ENCODE measurements at regions not wholly inside any gene's neighbourhood (a gene's known extent, or its start where the extent isn't known, plus 50 kb on each side); places are given as distances from the start of the nearest gene placed in this dataset.

DNA sequence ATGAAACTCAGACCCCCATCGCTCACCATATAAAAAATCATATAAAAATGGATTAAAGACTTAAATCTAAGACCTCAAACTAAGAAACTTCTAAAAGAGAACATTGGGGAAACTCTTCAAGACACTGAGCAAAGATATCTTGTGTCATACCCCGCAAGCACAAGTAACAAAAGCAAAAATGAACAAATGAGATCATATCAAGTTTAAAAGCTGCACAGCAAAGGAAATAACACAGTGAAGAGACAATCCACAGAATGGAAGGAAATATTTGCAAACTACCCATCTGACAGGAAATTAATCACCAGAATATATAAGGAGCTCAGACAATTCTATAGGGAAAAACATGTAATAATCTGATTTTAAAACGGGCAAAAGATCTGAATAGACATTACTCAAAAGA is 808.3 kb downstream of the LIG4 start:
- H3K9ac ChIP-seq (ENCODE audit: low read length): no peak overlapping the region
- ChIA-PET CTCF (no interaction called here), POLR2A (ENCODE audit: unreplicated experiment) (no interaction called here)
- no peaks in the 10 kb centered on the region for H3K4me1 ChIP-seq (ENCODE audit: insufficient read depth, low read length)
- H3K27me3 ChIP-seq (ENCODE audit: low read length): no peaks in the 10 kb centered on the region
- H3K9me3 ChIP-seq (ENCODE audit: low read length): no peaks in the 10 kb centered on the region
- no peak for DNase-seq
- H4K20me1 ChIP-seq (ENCODE audit: low read length): no peaks in the 10 kb centered on the region
- intact Hi-C loops (cut with micrococcal nuclease): no loop called here
- H3K4me2 ChIP-seq (ENCODE audit: low read length): no peak overlapping the region
- no TSS peak for BruUV-seq (replicated peaks)
- H3K79me2 ChIP-seq (ENCODE audit: low read length): no peaks in the 10 kb centered on the region
- H3K9me2 ChIP-seq (replicated peaks; ENCODE audit: low read length): no peaks in the 10 kb centered on the region
- no peaks in the 10 kb centered on the region for H3K36me3 ChIP-seq (ENCODE audit: low read depth, low read length)
- no peak for ATAC-seq
- H2AFZ ChIP-seq (ENCODE audit: low read length): no peak overlapping the region
- H3F3A ChIP-seq (ENCODE audit: low read length, unreplicated experiment): no peaks in the 10 kb centered on the region
- TF ChIP-seq, protein P1, sequence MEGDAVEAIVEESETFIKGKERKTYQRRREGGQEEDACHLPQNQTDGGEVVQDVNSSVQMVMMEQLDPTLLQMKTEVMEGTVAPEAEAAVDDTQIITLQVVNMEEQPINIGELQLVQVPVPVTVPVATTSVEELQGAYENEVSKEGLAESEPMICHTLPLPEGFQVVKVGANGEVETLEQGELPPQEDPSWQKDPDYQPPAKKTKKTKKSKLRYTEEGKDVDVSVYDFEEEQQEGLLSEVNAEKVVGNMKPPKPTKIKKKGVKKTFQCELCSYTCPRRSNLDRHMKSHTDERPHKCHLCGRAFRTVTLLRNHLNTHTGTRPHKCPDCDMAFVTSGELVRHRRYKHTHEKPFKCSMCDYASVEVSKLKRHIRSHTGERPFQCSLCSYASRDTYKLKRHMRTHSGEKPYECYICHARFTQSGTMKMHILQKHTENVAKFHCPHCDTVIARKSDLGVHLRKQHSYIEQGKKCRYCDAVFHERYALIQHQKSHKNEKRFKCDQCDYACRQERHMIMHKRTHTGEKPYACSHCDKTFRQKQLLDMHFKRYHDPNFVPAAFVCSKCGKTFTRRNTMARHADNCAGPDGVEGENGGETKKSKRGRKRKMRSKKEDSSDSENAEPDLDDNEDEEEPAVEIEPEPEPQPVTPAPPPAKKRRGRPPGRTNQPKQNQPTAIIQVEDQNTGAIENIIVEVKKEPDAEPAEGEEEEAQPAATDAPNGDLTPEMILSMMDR (conservative IDR thresholded peaks at IDR 0.05; ENCODE audit: low read depth, low read length): no peak
- TF ChIP-seq EZH2phosphoT487 (IDR thresholded peaks at IDR 0.05; ENCODE audit: borderline replicate concordance, low read length) (no peak), EZH2 (IDR thresholded peaks at IDR 0.05; ENCODE audit: low read length, unreplicated experiment) (no peak)
- no peak overlapping the region for H3K27ac ChIP-seq (ENCODE audit: low read length)
- no peak overlapping the region for H3K4me3 ChIP-seq (ENCODE audit: low read length)

DNA sequence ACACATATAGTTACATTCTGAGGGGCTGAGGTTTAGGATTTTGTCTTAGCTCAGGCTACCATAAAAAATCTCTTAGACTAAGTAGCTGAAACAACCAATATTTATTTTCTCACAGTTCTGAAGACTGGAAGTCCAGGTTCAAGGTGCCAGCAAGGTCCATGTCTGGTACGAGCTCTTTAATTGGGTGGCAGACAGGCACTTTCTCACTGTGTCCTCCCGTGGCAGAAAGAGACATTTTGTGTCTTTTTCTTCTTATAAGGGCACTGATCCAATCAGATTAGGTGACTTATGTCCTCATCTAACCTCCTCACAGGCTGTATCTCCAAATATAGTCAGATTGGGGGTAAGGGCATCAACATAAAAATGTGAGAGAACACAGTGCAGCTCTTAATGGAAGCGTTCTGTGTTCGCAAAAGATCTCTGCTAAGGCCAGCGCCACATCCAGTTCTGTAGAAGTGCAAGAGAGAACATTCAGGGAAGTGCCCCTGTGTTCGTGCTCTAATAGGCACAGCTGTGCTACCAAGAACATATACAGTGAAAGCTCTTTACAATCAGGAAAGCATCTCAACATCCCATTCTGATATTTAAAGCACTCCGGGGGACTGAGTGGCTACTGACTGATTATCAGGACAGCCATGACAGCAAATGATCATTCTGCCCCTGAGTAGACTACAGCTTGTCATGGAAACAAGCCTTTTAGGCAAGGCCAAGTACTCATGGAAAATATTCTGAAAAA is 819.2 kb downstream of the LIG4 start:
- TF ChIP-seq, protein P1 (conservative IDR thresholded peaks at IDR 0.05; ENCODE audit: low read depth, low read length): no peak
- TF ChIP-seq EZH2phosphoT487 (IDR thresholded peaks at IDR 0.05; ENCODE audit: borderline replicate concordance, low read length) (no peak), EZH2 (IDR thresholded peaks at IDR 0.05; ENCODE audit: low read length, unreplicated experiment) (no peak)
- ChIA-PET POLR2A (ENCODE audit: unreplicated experiment) (no interaction called here), CTCF (no interaction called here)
- Histone ChIP-seq H3K4me1 (ENCODE audit: insufficient read depth, low read length) (no peaks in the 10 kb centered on the region), H3K9me2 (replicated peaks; ENCODE audit: low read length) (no peaks in the 10 kb centered on the region), H3K9ac (ENCODE audit: low read length) (no peak overlapping the region), H4K20me1 (ENCODE audit: low read length) (no peaks in the 10 kb centered on the region), H3K27me3 (ENCODE audit: low read length) (no peaks in the 10 kb centered on the region), H3K9me3 (ENCODE audit: low read length) (no peaks in the 10 kb centered on the region), H2AFZ (ENCODE audit: low read length) (no peak overlapping the region), H3K27ac (ENCODE audit: low read length) (no peak overlapping the region), H3K36me3 (ENCODE audit: low read depth, low read length) (no peaks in the 10 kb centered on the region), H3F3A (ENCODE audit: low read length, unreplicated experiment) (no peaks in the 10 kb centered on the region), H3K4me3 (ENCODE audit: low read length) (no peak overlapping the region), H3K4me2 (ENCODE audit: low read length) (no peak overlapping the region), H3K79me2 (ENCODE audit: low read length) (no peaks in the 10 kb centered on the region)
- no peak for ATAC-seq
- no TSS peak for BruUV-seq (replicated peaks)
- no peak for DNase-seq
- intact Hi-C loops (cut with micrococcal nuclease): no loop called here

DNA sequence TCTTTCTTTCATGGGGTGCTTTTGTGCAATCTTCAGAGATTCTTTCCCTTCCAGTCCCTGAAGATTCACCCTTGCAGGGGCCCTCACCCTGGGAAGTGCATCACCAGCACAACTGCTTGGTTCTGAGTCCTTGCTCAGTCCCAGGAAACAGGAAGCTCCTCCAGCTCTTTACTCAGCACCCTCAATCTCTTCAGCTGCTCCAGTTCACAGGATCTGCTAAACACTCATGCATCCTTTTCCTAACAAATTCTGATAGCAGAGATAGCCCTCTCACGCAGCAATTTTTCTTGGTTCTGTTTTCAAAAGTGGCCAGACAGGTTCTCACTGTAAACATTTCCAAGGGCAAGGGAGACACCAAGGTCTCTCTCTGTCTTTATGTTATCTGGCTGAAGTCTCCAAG is 823.1 kb downstream of the LIG4 start:
- Histone ChIP-seq H3K9ac (ENCODE audit: low read length) (no peak overlapping the region), H3F3A (ENCODE audit: low read length, unreplicated experiment) (no peaks in the 10 kb centered on the region), H3K79me2 (ENCODE audit: low read length) (no peaks in the 10 kb centered on the region), H3K4me3 (ENCODE audit: low read length) (no peak overlapping the region), H3K9me3 (ENCODE audit: low read length) (no peaks in the 10 kb centered on the region), H2AFZ (ENCODE audit: low read length) (no peak overlapping the region), H3K27ac (ENCODE audit: low read length) (no peak overlapping the region), H3K4me2 (ENCODE audit: low read length) (no peak overlapping the region), H4K20me1 (ENCODE audit: low read length) (no peaks in the 10 kb centered on the region), H3K9me2 (replicated peaks; ENCODE audit: low read length) (no peaks in the 10 kb centered on the region), H3K36me3 (ENCODE audit: low read depth, low read length) (no peaks in the 10 kb centered on the region), H3K4me1 (ENCODE audit: insufficient read depth, low read length) (no peaks in the 10 kb centered on the region), H3K27me3 (ENCODE audit: low read length) (no peaks in the 10 kb centered on the region)
- ATAC-seq (no peak), DNase-seq (no peak)
- POLR2A ChIA-PET (ENCODE audit: unreplicated experiment): no interaction called here
- CTCF ChIA-PET: no interaction called here
- intact Hi-C loops (cut with micrococcal nuclease): no loop called here
- no TSS peak for BruUV-seq (replicated peaks)
- TF ChIP-seq EZH2phosphoT487 (IDR thresholded peaks at IDR 0.05; ENCODE audit: borderline replicate concordance, low read length) (no peak), EZH2 (IDR thresholded peaks at IDR 0.05; ENCODE audit: low read length, unreplicated experiment) (no peak)
- TF ChIP-seq, protein P1 (conservative IDR thresholded peaks at IDR 0.05; ENCODE audit: low read depth, low read length): no peak

All from PC-3 (cell line).